GM18951 (cell line): ENCODE measurements at regions not wholly inside any gene's neighbourhood (a gene's known extent, or its start where the extent isn't known, plus 50 kb on each side); places are given as distances from the start of the nearest gene placed in this dataset.
"Not testable (repeated sequence)": the region's sequence is repeated elsewhere in the genome, so short reads cannot be mapped to it uniquely, and the experiment has no call there.

Source experiments
- POLR2A ChIP-seq: IDR thresholded peaks from 4 replicates; pipeline ENCODE4 v1.6.1; 2011; ENCODE audit warnings: mild to moderate bottlenecking; ENCODE audit not compliant: insufficient read length, insufficient read depth; ENCODE audit errors: extremely low read depth
- in situ Hi-C: fragments of 300-500 bp; cut with MboI; formaldehyde crosslinking; loops from one replicate; pipeline ENCODE4 v1.12.0; 2022; ENCODE audit warnings: low sequenced_read_pairs, mixed read lengths, inconsistent platforms; ENCODE audit not compliant: unreplicated experiment

GRCh38 chr11:57047610-57048009, 58.9 kb downstream of the OR5AK2 start:
- no peak for TF ChIP-seq POLR2A
- in situ Hi-C loops, result no loop called here

- no peak for TF ChIP-seq POLR2A
- in situ Hi-C loops, result no loop called here
These were observed 61.0 kb downstream of the OR5AK2 start for GRCh38 chr11:57049749-57050148.

GRCh38 chr11:57054817-57055216, 66.1 kb downstream of the OR5AK2 start:
- in situ Hi-C loops, result no loop called here
- no peak for TF ChIP-seq POLR2A

DNA sequence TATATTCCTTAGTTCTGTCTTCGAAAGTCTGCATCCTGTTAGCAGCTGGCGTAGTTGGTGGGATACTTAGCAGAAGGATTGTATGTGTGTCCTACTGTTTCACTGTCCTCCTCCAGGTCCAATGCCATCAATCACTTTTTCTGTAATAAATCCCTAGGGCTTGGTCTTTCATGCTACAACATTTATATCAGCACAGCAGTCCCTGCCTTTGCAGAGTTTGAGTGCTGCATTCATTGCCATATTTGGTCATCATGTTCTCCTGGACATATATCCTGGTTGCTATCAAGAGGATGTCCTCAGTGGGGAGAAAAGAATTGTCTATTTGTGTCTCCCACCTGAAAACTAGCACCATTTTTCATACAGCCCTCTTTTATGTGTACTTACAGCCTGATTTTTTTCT, 67.0 kb downstream of the OR5AK2 start:
- in situ Hi-C loops, result no loop called here
- no peak for TF ChIP-seq POLR2A

DNA sequence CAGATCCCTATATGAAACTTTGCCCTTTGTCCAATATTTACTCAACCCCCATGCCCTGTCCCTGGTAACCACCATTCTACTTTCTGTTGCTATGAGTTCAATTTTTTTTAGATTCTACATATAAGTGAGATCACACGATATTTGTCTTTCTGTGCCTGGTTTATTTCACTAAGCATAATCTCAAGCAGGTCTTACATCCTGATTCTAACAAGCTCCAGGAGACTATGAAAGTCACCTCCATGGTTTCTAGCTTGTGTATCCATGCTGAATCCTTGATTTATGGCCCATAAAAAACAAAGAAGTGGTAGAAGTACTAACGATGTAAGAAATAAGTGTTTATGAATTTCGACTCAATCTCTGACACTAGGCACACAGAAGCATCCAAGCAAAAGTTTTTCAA, 68.0 kb downstream of the OR5AK2 start:
- TF ChIP-seq POLR2A, result no peak
- in situ Hi-C loops, result no loop called here

- in situ Hi-C loops, result no loop called here
- no peak for TF ChIP-seq POLR2A
These were observed 68.8 kb downstream of the OR5AK2 start for GRCh38 chr11:57057561-57057960.

DNA sequence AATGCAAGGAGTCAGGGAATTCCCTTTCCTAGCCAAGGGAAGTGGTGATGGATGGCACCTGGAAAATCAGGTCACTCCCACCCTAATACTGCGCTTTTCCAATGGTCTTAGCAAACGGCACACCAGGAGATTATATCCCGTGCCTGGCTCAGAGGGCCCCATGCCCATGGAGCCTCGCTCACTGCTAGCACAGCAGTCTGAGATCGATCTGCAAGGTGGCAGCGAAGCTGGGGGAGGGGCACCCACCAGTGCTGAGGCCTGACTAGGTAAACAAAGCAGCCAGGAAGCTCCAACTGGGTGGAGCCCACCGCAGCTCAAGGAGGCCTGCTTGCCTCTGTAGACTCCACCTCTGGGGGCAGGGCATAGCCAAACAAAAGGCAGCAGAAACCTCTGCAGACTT, 74.2 kb downstream of the OR5AK2 start:
- in situ Hi-C loops, result not testable (repeated sequence)

GRCh38 chr11:57069942-57070341, 81.2 kb downstream of the OR5AK2 start:
- in situ Hi-C loops, result no loop called here
- TF ChIP-seq POLR2A, result no peak

- TF ChIP-seq POLR2A, result no peak
- in situ Hi-C loops, result no loop called here
These were observed 83.1 kb downstream of the OR5AK2 start for GRCh38 chr11:57071829-57072228.

GRCh38 chr11:57072640-57073039, 83.9 kb downstream of the OR5AK2 start:
- TF ChIP-seq POLR2A, result no peak
- in situ Hi-C loops, result no loop called here

DNA sequence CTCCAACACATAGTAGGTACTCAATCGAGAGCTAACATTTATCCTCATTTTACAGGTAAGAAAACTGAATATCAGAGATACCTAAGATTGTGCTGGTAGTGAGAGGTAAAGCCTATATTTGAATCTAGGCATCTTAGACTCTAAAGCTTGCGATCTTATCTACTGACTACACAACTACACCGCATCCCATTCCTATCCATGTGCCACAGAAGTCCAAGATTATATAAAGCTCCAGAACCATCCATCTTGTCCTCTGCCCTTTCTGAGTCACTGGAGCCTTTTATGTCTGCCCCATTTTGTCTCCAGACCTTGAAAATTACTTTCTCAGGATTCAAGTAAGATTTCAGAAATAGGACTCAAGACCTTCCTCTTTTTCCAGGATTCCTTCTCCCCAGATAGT, 84.4 kb downstream of the OR5AK2 start:
- in situ Hi-C loops, result no loop called here
- no peak for TF ChIP-seq POLR2A

- TF ChIP-seq POLR2A, result no peak
- in situ Hi-C loops, result no loop called here
These were observed 92.6 kb downstream of the OR5AK2 start for GRCh38 chr11:57081356-57081755.

DNA sequence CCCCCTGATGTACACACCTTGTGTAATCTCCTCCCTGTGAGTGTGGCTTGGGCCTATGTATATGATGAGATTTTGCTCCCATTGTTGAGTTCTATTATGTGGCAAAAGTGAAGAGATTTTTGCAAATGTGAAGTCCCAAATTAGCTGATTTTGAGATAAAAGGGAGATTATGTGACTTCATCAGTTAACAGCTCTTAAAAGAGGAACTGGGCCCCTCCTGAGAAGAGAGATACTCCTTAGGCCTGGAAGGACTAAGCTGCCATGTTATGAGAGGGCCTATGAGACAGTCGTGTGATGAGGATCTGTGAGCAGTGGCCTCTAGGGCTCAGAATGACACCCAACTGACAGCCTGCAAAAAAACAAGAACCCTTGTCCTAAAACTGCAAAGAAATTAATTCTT, 93.4 kb downstream of the OR5AK2 start:
- no peak for TF ChIP-seq POLR2A

GRCh38 chr11:57083641-57084385, 95.1 kb downstream of the OR5AK2 start:
- TF ChIP-seq POLR2A, result no peak
- in situ Hi-C loops, result no loop called here

More for the DNA sequence above, 93.4 kb downstream of the OR5AK2 start:
- in situ Hi-C loops, result no loop called here

- in situ Hi-C loops, result no loop called here
- TF ChIP-seq POLR2A, result no peak
These were observed 96.1 kb upstream of the LRRC55 start for GRCh38 chr11:57085611-57086010.

- in situ Hi-C loops, result no loop called here
- TF ChIP-seq POLR2A, result no peak
These were observed 93.8 kb upstream of the LRRC55 start for GRCh38 chr11:57087991-57088390.
